ENCODE measurements at regions not wholly inside any gene's neighbourhood (a gene's known extent, or its start where the extent isn't known, plus 50 kb on each side); places are given as distances from the start of the nearest gene placed in this dataset.

- Histone ChIP-seq H3K27ac (no peak overlapping the region), H3K27me3 (no peaks in the 10 kb centered on the region), H3K36me3 (no peaks in the 10 kb centered on the region), H3K9me3 (peaks cover 0 to 14% (median 0%) of the 10 kb centered on the region in 4 donors), H3K4me1 (peaks cover 0 to under 1% (median 0%) of the 10 kb centered on the region in 4 donors), H3K4me3 (no peak overlapping the region)
- DNase-seq (ENCODE audit: low spot score in 2 of 2), result no peak
- WGBS, 2 donors, result 88 to 92% methylated on average over 22 of the region's 22 CpGs
- TF ChIP-seq EP300 (IDR thresholded peaks at IDR 0.05) (no peak), CTCF (IDR thresholded peaks at IDR 0.05) (no peak)
Observed at GRCh38 chr11:69425895-69426544, 55.4 kb upstream of the LINC01488 start.

GRCh38 chr11:69427337-69427736 is 54.1 kb upstream of the LINC01488 start:
- DNase-seq (ENCODE audit: low spot score in 2 of 2), result no peak
- Histone ChIP-seq H3K4me3 (no peak overlapping the region), H3K36me3 (no peaks in the 10 kb centered on the region), H3K27ac (no peak overlapping the region), H3K9me3 (peaks cover 0 to 14% (median 0%) of the 10 kb centered on the region in 4 donors), H3K27me3 (no peaks in the 10 kb centered on the region), H3K4me1 (no peaks in the 10 kb centered on the region)
- no peak for TF ChIP-seq EP300 (IDR thresholded peaks at IDR 0.05)
- TF ChIP-seq CTCF (IDR thresholded peaks at IDR 0.05), result no peak
- no peak for TF ChIP-seq POLR2A (IDR thresholded peaks at IDR 0.05)
- WGBS, 2 donors, result 64 to 65% methylated on average over 6 of the region's 6 CpGs

GRCh38 chr11:69427906-69428880 is 53.3 kb upstream of the LINC01488 start:
- no peaks in the 10 kb centered on the region for H3K27me3 ChIP-seq
- no peak overlapping the region for H3K4me3 ChIP-seq
- no peak overlapping the region for H3K27ac ChIP-seq
- no peaks in the 10 kb centered on the region for H3K36me3 ChIP-seq
- DNase-seq (ENCODE audit: low spot score in 2 of 2), result no peak
- no peaks in the 10 kb centered on the region for H3K4me1 ChIP-seq
- peaks cover 0 to 14% (median 0%) of the 10 kb centered on the region in 4 donors for H3K9me3 ChIP-seq
- WGBS, 2 donors, result 82 to 92% methylated on average over 18 to 19 of the region's 19 CpGs
- TF ChIP-seq POLR2A (IDR thresholded peaks at IDR 0.05), result no peak

- TF ChIP-seq EP300 (IDR thresholded peaks at IDR 0.05), result no peak
- no peak for TF ChIP-seq CTCF (IDR thresholded peaks at IDR 0.05)
- no peak for TF ChIP-seq POLR2A (IDR thresholded peaks at IDR 0.05)
- Histone ChIP-seq H3K4me1 (no peaks in the 10 kb centered on the region), H3K27ac (no peak overlapping the region), H3K36me3 (no peaks in the 10 kb centered on the region), H3K4me3 (no peak overlapping the region), H3K9me3 (peaks cover 0 to 7% (median 0%) of the 10 kb centered on the region in 4 donors), H3K27me3 (no peaks in the 10 kb centered on the region)
- 93 to 95% methylated on average over 27 to 30 of the region's 30 CpGs for WGBS, 2 donors
- no peak for DNase-seq (ENCODE audit: low spot score in 2 of 2)
Observed at GRCh38 chr11:69429716-69430491, 51.6 kb upstream of the LINC01488 start.

GRCh38 chr11:69430566-69430965 is 50.9 kb upstream of the LINC01488 start:
- Histone ChIP-seq H3K4me3 (no peak overlapping the region), H3K36me3 (no peaks in the 10 kb centered on the region), H3K27me3 (no peaks in the 10 kb centered on the region), H3K27ac (no peak overlapping the region), H3K4me1 (no peaks in the 10 kb centered on the region), H3K9me3 (peaks cover 0 to under 1% (median 0%) of the 10 kb centered on the region in 4 donors)
- DNase-seq (ENCODE audit: low spot score in 2 of 2), result no peak
- WGBS, 2 donors, result 84% methylated on average over 5 of the region's 5 CpGs
- no peak for TF ChIP-seq EP300 (IDR thresholded peaks at IDR 0.05)
- no peak for TF ChIP-seq POLR2A (IDR thresholded peaks at IDR 0.05)
- TF ChIP-seq CTCF (IDR thresholded peaks at IDR 0.05), result no peak
